Gastroesophageal sphincter (tissue), 3 donors: ENCODE measurements at regions not wholly inside any gene's neighbourhood (a gene's known extent, or its start where the extent isn't known, plus 50 kb on each side); places are given as distances from the start of the nearest gene placed in this dataset.
"Not testable (repeated sequence)": the region's sequence is repeated elsewhere in the genome, so short reads cannot be mapped to it uniquely, and the experiment has no call there.

ENCODE experiments used
- POLR2A ChIP-seq, 2 donors: fragments of 450-650 bp; IDR thresholded peaks; one replicate each; pipeline ENCODE4 v1.6.1; 2017; ENCODE audit warnings: antibody characterized with exemption in 2 of 2, mild to moderate bottlenecking in 2 of 2, moderate library complexity in 1 of 2
- POLR2AphosphoS5 ChIP-seq: sonication (generic); formaldehyde crosslinking; IDR thresholded peaks from one replicate; pipeline ENCODE4 v1.6.1; 2017; ENCODE audit warnings: antibody characterized with exemption
- TF ChIP-seq, protein P1 (sequence below), 4 experiments: fragments of 200-600 bp in 2 of 4; fragments of 450-650 bp in 2 of 4; sonication (generic) in 1 of 4; IDR thresholded peaks; one replicate each; pipeline ENCODE4 v1.5.1; 2017 to 2019; ENCODE audit warnings: antibody characterized with exemption in 4 of 4, mild to moderate bottlenecking in 2 of 4, moderate library complexity in 2 of 4

DNA sequence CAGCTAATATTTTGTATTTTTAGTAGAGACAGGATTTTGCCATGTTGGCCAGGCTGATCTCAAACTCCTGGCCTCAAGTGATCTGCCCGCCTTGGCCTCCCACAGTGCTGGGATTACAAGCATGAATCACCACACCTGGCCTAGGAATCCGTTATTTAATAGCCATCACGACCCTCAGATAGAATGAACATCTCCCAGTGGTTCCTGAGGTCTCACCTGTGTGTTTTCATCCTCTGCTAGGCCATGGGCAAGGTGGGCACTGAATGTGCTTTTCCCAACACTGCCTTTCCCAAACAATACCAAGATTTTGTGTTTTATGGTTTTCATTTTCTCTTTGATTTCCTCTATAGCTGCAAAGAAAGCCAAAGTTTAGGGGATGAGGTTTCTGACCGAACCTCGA, 92.2 kb upstream of the SLC25A48 start:
- TF ChIP-seq, protein P1, sequence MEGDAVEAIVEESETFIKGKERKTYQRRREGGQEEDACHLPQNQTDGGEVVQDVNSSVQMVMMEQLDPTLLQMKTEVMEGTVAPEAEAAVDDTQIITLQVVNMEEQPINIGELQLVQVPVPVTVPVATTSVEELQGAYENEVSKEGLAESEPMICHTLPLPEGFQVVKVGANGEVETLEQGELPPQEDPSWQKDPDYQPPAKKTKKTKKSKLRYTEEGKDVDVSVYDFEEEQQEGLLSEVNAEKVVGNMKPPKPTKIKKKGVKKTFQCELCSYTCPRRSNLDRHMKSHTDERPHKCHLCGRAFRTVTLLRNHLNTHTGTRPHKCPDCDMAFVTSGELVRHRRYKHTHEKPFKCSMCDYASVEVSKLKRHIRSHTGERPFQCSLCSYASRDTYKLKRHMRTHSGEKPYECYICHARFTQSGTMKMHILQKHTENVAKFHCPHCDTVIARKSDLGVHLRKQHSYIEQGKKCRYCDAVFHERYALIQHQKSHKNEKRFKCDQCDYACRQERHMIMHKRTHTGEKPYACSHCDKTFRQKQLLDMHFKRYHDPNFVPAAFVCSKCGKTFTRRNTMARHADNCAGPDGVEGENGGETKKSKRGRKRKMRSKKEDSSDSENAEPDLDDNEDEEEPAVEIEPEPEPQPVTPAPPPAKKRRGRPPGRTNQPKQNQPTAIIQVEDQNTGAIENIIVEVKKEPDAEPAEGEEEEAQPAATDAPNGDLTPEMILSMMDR (IDR thresholded peaks at IDR 0.05), result not testable (repeated sequence)
- TF ChIP-seq POLR2A (IDR thresholded peaks at IDR 0.05); POLR2AphosphoS5: not testable (repeated sequence)
